ENCODE measurements at regions not wholly inside any gene's neighbourhood (a gene's known extent, or its start where the extent isn't known, plus 50 kb on each side); places are given as distances from the start of the nearest gene placed in this dataset.

DNA sequence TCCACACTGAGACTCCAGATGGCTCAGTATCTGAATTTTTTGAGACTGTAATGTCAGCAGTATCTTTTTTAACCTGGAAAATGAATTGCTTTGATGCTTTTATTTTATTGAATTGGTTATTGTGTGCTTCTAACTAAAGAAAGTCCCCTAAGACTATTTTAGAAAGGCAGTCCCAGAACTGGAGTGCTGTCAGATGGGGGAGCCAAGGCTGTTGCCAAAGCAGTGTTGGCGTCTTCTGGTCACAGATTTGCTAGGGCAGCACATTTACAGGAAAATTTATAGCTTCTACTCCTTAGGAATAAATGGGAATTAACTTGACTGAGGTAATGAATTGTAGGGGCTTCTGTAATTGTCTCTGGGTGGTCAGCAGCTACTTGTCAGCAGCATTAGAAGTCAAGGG is 157.1 kb upstream of the ARHGAP5 start:
- TF ChIP-seq POLR2A (IDR thresholded peaks at IDR 0.05) = no peak
- TF ChIP-seq, protein P1, sequence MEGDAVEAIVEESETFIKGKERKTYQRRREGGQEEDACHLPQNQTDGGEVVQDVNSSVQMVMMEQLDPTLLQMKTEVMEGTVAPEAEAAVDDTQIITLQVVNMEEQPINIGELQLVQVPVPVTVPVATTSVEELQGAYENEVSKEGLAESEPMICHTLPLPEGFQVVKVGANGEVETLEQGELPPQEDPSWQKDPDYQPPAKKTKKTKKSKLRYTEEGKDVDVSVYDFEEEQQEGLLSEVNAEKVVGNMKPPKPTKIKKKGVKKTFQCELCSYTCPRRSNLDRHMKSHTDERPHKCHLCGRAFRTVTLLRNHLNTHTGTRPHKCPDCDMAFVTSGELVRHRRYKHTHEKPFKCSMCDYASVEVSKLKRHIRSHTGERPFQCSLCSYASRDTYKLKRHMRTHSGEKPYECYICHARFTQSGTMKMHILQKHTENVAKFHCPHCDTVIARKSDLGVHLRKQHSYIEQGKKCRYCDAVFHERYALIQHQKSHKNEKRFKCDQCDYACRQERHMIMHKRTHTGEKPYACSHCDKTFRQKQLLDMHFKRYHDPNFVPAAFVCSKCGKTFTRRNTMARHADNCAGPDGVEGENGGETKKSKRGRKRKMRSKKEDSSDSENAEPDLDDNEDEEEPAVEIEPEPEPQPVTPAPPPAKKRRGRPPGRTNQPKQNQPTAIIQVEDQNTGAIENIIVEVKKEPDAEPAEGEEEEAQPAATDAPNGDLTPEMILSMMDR (IDR thresholded peaks at IDR 0.05 in 4 of 5, conservative IDR thresholded peaks at IDR 0.05 in 1 of 5) = no peak

Measured in gastrocnemius medialis (tissue), 4 donors.